Neutrophil (primary cell): ENCODE measurements at regions not wholly inside any gene's neighbourhood (a gene's known extent, or its start where the extent isn't known, plus 50 kb on each side); places are given as distances from the start of the nearest gene placed in this dataset.
"Not testable (repeated sequence)": the region's sequence is repeated elsewhere in the genome, so short reads cannot be mapped to it uniquely, and the experiment has no call there.

Experiments
- H3K27ac ChIP-seq: fragments of 200-600 bp; sonication (generic); 2 replicates; pipeline ENCODE4 v1.5.1; 2016; ENCODE audit warnings: mild to moderate bottlenecking, moderate library complexity
- H3K27me3 ChIP-seq: fragments of 200-600 bp; sonication (generic); 2 replicates; pipeline ENCODE4 v1.6.0; 2016; ENCODE audit warnings: mild to moderate bottlenecking
- H3K36me3 ChIP-seq: fragments of 200-600 bp; sonication (generic); 2 replicates; pipeline ENCODE4 v1.5.1; 2017
- H3K4me1 ChIP-seq, 2 experiments: fragments of 200-600 bp in 1 of 2; sonication (generic) in 1 of 2; 1 replicate in 1 of 2; 2 replicates in 1 of 2; pipeline versions ENCODE4 v1.5.1 to v1.6.1; 2013 to 2016; ENCODE audit warnings: low read depth in 1 of 2, low read length in 1 of 2, mild to moderate bottlenecking in 1 of 2, moderate library complexity in 1 of 2; ENCODE audit not compliant: control insufficient read depth in 1 of 2, insufficient read depth in 1 of 2
- H3K4me3 ChIP-seq, 2 experiments: fragments of 200-600 bp in 1 of 2; sonication (generic) in 1 of 2; 1 replicate in 1 of 2; 2 replicates in 1 of 2; pipeline ENCODE4 v1.5.1; 2013 to 2016; ENCODE audit warnings: low read depth in 1 of 2, low read length in 1 of 2, mild to moderate bottlenecking in 1 of 2, moderate library complexity in 1 of 2
- H3K9me3 ChIP-seq: fragments of 200-600 bp; sonication (generic); 2 replicates; pipeline ENCODE4 v1.5.1; 2016
- TF ChIP-seq, protein P1 (sequence below): fragments of 200-600 bp; sonication (generic); IDR thresholded peaks from 2 replicates; pipeline ENCODE4 v1.5.1; 2016; ENCODE audit warnings: antibody characterized with exemption

DNA sequence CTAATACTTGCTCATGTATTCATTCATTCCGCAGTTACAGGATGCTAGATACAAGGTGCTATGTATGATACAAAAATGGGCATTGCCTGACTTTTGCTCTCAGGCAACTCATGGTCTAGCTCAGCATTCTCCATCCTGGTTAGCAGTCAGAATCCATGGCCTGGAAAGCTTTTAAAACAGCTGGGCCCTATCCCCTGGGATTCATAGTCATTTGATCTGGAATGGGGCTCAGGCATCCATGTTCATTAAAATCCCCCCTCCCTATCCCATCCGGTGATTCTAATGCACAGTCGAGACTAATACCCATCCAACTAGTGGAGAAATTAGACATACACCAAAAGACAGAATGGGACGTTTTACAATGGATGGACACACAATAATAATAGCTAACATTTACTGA is 104.1 kb upstream of the TMEM132E start:
- Histone ChIP-seq H3K27me3 (peaks cover 41% of the 10 kb centered on the region), H3K4me3 (no peak overlapping the region), H3K27ac (no peak overlapping the region), H3K4me1 (no peaks in the 10 kb centered on the region), H3K36me3 (no peaks in the 10 kb centered on the region), H3K9me3 (no peaks in the 10 kb centered on the region)
- TF ChIP-seq, protein P1, sequence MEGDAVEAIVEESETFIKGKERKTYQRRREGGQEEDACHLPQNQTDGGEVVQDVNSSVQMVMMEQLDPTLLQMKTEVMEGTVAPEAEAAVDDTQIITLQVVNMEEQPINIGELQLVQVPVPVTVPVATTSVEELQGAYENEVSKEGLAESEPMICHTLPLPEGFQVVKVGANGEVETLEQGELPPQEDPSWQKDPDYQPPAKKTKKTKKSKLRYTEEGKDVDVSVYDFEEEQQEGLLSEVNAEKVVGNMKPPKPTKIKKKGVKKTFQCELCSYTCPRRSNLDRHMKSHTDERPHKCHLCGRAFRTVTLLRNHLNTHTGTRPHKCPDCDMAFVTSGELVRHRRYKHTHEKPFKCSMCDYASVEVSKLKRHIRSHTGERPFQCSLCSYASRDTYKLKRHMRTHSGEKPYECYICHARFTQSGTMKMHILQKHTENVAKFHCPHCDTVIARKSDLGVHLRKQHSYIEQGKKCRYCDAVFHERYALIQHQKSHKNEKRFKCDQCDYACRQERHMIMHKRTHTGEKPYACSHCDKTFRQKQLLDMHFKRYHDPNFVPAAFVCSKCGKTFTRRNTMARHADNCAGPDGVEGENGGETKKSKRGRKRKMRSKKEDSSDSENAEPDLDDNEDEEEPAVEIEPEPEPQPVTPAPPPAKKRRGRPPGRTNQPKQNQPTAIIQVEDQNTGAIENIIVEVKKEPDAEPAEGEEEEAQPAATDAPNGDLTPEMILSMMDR: no peak

DNA sequence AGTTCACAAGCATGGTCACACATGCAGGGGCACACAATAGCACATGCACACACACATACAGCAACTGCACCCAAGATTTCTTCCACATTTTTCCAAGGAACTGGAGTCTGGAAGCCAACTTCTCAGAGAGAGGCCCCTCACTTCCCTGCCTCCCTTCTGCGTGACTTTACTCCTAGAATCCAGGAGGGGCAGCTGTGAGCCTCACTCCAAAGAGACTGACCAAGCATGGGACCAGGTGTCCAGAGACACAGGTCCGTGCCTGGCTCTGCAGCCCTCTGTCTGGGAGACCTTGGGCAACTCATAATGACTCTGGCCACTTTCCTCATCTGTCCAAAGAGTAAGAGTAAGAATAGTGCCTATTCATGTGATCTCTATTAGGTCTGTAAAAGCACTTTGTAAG is 104.7 kb upstream of the TMEM132E start:
- TF ChIP-seq, protein P1: no peak
- H3K4me3 ChIP-seq: no peak overlapping the region
- no peak overlapping the region for H3K27ac ChIP-seq
- H3K36me3 ChIP-seq: no peaks in the 10 kb centered on the region
- H3K4me1 ChIP-seq: no peaks in the 10 kb centered on the region
- peaks cover 41% of the 10 kb centered on the region for H3K27me3 ChIP-seq
- no peaks in the 10 kb centered on the region for H3K9me3 ChIP-seq

DNA sequence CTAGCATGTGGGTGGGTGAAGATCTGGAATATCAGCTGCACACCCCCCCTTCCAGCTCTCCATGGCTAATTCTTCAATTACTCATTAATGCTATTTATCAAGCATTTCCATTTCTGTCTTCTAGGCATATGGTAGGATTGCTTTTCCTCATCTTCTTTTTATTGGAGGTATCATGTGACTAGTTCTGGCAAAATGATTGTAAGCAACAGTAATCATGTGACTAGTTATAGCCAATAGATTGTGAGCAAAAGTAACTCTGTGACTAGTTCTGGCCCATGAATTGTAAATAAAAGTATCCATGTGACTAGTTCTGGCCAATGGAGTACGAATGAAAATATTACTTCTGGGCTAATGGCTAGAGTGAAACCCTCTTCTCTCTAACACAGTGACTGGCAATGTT is 107.0 kb upstream of the TMEM132E start:
- H3K36me3 ChIP-seq: no peaks in the 10 kb centered on the region
- H3K4me1 ChIP-seq: no peaks in the 10 kb centered on the region
- no peak overlapping the region for H3K27ac ChIP-seq
- H3K27me3 ChIP-seq: peaks cover 51% of the 10 kb centered on the region
- no peak overlapping the region for H3K4me3 ChIP-seq
- TF ChIP-seq, protein P1: no peak
- no peaks in the 10 kb centered on the region for H3K9me3 ChIP-seq

DNA sequence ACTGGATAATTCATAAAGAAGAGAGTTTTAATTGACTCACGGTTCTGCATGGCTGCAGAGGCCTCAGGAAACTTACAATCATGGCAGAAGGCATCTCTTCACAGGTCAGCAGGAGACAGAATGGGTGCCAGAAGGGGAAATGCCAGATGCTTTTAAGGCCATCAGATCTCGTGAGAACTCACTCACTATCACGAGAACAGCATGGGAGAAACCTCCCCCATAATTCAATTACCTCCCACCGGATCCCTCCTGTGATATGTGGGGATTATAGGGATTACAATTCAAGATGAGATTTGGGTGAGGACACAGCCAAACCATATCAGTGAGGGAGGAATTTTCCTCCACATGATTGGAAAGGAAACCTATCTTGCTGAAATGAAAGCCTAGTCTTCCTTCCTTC is 108.1 kb upstream of the TMEM132E start:
- not testable (repeated sequence) for H3K9me3 ChIP-seq, H3K27ac ChIP-seq, H3K36me3 ChIP-seq, H3K4me3 ChIP-seq, H3K4me1 ChIP-seq
- H3K27me3 ChIP-seq: peaks cover 51% of the 10 kb centered on the region

DNA sequence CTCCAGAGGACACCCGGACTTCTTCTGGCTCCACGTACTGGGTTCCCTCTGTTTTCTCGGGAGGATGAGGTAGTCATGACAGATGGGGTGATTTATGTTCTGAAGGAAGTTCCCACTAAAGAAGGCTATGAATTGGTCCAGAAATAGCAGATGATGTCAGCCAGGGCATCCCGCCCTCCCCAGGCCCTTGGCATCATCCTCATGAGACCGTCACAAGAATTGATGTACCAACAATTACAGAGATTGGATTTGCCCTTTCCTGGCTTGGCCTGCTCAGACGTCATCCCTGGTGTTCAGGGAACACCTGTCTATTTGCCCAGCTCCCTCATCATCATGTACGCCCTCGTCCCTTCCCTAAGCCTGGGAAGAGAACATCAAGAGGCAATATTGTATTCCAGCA is 102.8 kb upstream of the CCL1 start:
- TF ChIP-seq, protein P1: no peak

DNA sequence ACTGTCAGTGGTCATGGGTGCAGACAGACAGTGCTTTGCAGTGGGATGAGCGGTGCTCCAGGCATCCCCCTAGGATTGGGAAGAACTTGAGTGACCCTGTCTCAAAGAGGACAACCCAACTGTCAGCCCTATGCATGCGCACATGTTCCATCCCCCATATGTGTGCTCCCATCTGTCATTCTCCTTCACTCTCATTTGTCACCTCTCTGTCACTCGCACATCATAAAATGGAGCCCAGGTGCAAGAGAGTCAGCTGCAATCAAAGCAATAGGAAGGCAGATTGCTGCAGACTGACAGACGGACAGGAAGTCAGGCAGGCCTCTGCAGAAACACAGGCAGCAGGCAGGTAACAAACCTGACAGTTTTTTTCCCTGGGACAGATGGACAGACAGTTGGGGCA is 101.8 kb upstream of the CCL1 start:
- peaks cover 71% of the 10 kb centered on the region for H3K27me3 ChIP-seq
- TF ChIP-seq, protein P1: no peak
- no peaks in the 10 kb centered on the region for H3K9me3 ChIP-seq

More for the DNA sequence above, 102.8 kb upstream of the CCL1 start:
- H3K9me3 ChIP-seq: no peaks in the 10 kb centered on the region
- H3K27ac ChIP-seq: no peak overlapping the region
- H3K36me3 ChIP-seq: no peaks in the 10 kb centered on the region
- peaks cover 65% of the 10 kb centered on the region for H3K27me3 ChIP-seq
- no peaks in the 10 kb centered on the region for H3K4me1 ChIP-seq
- H3K4me3 ChIP-seq: no peak overlapping the region

More for the DNA sequence above, 101.8 kb upstream of the CCL1 start:
- Histone ChIP-seq H3K4me1 (no peaks in the 10 kb centered on the region), H3K36me3 (no peaks in the 10 kb centered on the region), H3K27ac (no peak overlapping the region), H3K4me3 (no peak overlapping the region)
